GM13976 (cell line): ENCODE measurements at regions not wholly inside any gene's neighbourhood (a gene's known extent, or its start where the extent isn't known, plus 50 kb on each side); places are given as distances from the start of the nearest gene placed in this dataset.
"Not testable (repeated sequence)": the region's sequence is repeated elsewhere in the genome, so short reads cannot be mapped to it uniquely, and the experiment has no call there.

Source experiments
- DNase-seq: peaks from one replicate; pipeline ENCODE4 v3.0.0; 2012; ENCODE audit warnings: low spot score
- in situ Hi-C: fragments of 300-500 bp; cut with MboI; formaldehyde crosslinking; loops from one replicate; pipeline ENCODE4 v1.12.0; 2022; ENCODE audit warnings: low sequenced_read_pairs, mixed read lengths, inconsistent platforms; ENCODE audit not compliant: unreplicated experiment
- TF ChIP-seq, protein P1 (sequence below): IDR thresholded peaks from 2 replicates; pipeline ENCODE4 v1.5.1; 2012; ENCODE audit warnings: borderline replicate concordance, mild to moderate bottlenecking; ENCODE audit not compliant: insufficient read depth; ENCODE audit errors: extremely low read depth, missing control alignments, control extremely low read depth

DNA sequence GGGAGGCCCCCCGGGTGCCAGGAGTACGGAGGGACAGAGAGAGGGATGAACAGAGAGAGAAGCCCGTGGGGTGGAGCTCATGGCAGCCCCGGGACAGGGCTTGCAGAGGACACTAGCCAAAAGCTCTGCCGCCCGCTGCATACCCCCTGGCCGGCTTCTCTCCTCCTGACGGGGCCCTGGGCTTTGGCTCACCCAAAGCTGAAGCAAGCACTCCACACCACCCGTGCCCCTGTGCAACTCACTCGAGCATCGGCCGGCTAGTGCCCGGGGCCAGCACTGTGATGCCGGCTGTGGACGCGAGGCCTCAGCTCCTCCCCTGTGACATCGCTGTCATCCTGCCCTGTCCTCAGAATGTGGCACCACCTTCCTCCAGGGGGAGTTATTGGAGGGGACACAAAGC, 429.6 kb downstream of the BRD1 start:
- TF ChIP-seq, protein P1, sequence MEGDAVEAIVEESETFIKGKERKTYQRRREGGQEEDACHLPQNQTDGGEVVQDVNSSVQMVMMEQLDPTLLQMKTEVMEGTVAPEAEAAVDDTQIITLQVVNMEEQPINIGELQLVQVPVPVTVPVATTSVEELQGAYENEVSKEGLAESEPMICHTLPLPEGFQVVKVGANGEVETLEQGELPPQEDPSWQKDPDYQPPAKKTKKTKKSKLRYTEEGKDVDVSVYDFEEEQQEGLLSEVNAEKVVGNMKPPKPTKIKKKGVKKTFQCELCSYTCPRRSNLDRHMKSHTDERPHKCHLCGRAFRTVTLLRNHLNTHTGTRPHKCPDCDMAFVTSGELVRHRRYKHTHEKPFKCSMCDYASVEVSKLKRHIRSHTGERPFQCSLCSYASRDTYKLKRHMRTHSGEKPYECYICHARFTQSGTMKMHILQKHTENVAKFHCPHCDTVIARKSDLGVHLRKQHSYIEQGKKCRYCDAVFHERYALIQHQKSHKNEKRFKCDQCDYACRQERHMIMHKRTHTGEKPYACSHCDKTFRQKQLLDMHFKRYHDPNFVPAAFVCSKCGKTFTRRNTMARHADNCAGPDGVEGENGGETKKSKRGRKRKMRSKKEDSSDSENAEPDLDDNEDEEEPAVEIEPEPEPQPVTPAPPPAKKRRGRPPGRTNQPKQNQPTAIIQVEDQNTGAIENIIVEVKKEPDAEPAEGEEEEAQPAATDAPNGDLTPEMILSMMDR: no peak
- DNase-seq: no peak
- in situ Hi-C loops: no loop called here

DNA sequence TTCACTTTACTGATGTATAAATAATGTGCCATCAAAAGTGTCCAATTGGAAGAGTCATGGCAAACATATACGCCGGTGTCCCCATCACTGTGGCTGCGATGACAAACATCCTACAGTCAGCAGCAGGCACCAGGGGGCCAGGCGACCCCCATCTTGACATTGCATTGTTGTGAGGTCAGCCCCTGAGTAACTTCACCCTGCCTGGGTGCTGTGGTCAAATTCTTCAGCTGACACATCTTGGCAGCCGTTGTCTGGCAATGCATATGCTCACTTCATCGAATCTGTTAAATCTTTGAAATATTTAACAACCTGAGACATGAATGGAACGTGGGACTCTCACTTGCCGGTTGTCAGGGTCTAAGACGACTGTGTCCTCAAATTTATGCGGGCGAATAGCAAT, 430.9 kb downstream of the BRD1 start:
- TF ChIP-seq, protein P1: no peak
- in situ Hi-C loops: no loop called here
- no peak for DNase-seq

DNA sequence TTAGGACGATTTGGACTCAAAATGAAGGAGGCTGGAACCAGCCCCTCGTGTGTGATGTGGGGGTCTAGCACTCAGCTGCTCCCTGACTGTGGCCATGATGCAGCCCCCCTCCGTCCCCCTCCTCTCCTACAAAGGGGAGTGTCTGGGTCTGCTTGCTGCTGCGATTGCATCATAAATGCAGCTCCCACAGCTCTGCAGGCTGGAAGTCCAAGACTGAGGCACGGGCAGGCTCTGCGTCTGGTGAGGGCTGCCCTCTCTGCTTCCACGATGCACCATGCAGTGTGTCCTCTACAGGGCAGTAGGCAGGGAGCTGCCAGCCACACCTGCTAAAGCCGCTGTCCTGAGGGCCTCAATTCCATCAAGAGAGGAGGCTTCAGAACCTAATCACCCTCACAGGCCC, 432.1 kb downstream of the BRD1 start:
- DNase-seq: no peak
- in situ Hi-C loops: no loop called here

DNA sequence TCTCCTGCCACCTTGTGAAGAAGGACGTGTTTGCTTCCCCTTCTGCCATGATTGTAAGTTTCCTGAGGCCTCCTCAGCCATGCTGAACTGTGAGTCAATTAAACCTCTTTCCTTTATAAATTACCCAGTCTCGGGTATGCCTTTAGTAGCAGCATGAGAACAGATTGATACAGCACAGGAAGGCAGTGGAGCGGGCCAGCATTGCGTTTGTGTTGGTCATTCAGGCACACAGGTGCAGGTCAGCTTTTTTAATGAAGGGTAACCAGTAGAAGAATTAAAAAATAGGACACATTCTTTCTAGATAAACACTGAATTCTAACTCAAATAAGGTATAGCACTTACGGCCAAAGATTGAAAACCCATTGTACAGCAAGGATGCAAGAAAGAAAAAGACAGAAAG, 432.6 kb downstream of the BRD1 start:
- in situ Hi-C loops, DNase-seq: not testable (repeated sequence)

More for the DNA sequence above, 432.1 kb downstream of the BRD1 start:
- TF ChIP-seq, protein P1: no peak

DNA sequence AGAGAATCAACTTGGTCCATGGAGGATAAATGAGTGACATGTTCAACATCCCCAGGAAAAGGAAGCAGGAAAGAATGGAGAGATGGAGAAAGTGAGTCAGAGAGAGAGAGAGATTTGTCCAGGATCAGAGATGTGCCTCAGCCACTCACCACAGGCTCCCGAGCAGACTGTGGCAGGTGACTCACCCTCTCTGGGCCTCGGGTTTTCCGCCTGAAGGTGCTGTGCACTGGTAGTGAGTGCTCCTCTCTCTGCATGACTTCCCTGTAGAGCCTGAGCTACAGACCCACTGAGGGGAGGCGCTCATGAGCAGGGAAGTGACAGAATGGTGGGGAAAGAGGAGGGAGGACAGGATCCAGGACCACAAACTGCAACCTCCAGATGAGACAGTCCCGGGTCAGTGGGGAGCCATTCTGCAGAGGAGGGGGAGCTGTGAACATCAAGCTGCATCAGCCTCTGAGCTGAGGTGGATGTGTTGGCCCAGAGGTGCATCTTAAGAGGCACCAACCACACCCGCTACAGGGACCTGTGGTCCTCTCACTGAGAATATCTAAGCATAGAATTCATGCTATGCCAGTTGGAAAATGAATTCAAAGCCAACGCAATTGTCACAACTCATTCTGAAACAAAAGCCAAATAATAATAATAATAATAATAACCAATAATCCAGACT, 433.4 kb downstream of the BRD1 start:
- DNase-seq: no peak
- TF ChIP-seq, protein P1: no peak
- in situ Hi-C loops: no loop called here

DNA sequence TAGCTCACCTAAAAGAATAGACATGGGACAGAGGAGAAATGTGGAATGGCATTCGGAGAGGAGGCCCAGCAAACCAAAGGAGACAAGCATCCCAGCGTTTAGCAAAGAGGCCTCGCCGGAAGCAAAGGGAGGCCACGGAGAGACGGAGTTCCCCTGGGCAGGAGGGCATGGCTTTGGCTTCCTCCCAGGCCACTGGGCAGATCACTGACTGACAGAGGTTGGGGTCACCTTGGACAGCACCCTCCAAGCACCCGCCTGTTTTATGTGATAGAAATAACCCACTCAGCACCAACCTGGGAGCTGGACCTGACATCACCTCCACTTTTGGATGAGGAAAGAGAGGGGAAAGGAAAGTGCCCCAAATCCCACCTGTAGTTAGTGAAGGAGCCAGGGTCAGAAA, 434.1 kb downstream of the BRD1 start:
- TF ChIP-seq, protein P1: no peak
- in situ Hi-C loops: no loop called here
- DNase-seq: no peak

DNA sequence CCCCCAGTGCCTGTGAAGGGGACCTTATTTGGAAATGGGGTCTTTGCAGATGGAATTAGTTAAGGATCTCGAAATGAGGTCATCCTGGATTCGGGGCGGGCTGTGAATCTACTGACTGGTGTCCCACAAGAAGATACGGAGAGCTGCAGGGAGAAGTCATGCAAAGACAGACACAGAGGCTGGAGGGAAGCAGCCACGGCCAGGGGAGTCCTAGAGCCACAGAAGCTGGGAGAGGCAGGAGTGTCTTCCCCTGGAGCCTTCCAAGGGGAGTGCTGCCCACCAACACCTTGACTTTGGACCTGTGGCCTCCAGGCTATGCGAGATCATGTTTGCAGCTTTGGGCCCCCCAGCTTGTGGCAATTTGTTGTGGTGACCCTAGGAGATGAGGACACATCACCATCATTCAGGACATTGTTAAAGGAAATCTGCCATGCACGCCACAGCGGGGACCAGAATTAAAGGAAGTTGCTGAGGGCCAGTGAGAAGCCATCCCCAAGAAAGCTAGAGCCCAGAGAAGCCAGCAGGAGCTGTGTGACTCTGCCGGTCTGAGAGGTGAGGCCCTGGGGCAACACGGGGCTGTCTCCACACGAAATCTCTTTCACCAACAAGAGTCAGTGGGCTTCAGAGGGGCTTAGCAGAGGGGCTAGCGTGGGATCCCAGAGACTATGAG, 434.7 kb downstream of the BRD1 start:
- in situ Hi-C loops: no loop called here
- TF ChIP-seq, protein P1: no peak
- DNase-seq: no peak
